DMS114 treated with DMSO at 0.1 percent for 48 hours (cell line): ENCODE measurements at regions not wholly inside any gene's neighbourhood (a gene's known extent, or its start where the extent isn't known, plus 50 kb on each side); places are given as distances from the start of the nearest gene placed in this dataset.
"Not testable (repeated sequence)": the region's sequence is repeated elsewhere in the genome, so short reads cannot be mapped to it uniquely, and the experiment has no call there.

Experiments used
- DNase-seq: peaks from one replicate; lab custom pipeline; 2025; ENCODE audit not compliant: unreplicated experiment; lab: John Stamatoyannopoulos, UW

DNA sequence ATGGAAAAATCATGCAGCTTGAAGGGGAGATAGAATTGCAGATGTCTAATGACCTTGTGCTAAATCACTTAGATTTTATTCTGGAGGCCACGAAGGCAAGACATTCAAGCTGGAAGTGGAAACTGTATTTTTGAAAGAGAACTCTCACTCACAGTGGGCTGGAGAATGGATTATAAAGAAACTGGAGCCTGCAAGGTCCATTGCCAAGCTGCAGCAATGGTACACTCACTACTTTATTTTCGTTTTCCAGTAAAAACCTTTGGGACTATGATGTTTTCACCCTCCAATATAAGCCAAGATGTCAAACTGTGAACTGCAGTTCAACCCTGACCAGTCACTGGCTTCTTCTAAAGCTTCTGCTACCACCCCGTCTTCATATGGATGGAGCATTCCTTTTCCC, 62.0 kb downstream of the SKIDA1 start:
- no peak for DNase-seq

DNA sequence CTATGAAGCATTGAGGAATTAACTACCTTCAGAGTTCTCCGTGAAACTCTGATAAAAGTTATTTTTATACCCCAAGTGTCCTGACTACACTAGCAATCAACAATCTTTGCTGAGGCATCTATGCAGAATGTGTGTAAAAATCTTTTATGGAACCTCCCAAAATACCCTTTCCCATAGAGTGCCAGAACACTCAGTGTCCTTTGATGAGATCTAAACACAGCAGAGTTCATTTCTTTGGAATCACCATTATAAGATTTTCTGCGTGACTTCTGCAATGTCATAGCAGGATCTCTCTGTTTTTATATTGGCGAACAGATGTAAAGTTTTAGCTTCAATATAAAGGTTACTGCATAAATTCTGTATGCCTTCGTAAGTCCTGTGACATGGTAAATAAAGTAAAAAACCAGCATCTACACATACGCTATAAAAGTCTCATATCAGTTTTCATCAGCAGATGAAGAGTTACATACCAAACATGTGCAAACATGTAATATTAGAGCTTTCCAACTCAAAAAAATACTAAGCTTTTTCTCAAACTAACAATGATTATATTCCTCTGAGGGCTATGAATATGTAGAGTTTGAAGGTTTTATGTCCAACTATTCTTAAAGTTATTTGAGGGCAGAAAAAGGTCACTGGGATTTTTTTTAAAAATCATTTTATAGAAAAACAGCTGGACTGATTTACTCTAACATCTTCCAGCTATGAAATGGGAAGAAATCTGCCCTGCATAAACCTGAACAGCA, 67.2 kb downstream of the SKIDA1 start:
- DNase-seq, result no peak

DNA sequence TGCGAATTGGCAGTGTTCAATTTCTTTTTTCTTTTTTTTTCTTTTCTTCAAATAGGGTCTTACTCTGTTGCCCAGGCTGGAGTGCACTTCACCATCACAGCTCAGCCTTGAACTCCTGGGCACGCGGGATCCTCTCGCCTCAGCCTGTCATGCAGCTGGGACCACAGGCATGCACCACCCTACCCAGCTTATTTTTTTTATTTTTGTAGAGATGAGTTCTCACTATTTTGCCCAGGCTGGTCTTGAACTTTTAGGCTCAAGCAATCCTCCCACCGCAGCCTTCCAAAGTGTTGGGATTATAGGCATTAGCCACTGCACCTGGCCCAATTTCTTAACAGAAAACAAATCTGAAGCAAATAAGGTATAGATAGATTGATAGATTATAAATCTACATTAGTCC, 69.3 kb downstream of the SKIDA1 start:
- DNase-seq, result no peak

DNA sequence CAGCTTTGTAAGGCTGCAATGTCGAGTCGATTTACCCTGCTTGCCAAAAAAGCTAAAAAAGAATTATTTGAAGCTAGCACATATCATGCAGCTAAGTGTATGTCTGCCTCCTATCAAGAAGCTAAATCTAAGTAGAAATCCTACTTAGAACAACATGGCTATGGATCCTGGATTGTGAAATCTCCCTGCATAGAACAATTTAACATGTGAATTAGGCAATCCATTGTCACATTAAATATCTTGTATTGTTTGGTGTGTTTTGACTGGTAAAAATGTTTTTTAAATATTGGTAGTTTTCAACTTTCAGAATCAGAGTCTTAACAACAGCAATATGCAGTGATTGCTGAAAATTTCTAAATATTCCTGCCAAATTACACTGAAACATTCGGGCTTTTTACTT, 73.3 kb downstream of the SKIDA1 start:
- no peak for DNase-seq

DNA sequence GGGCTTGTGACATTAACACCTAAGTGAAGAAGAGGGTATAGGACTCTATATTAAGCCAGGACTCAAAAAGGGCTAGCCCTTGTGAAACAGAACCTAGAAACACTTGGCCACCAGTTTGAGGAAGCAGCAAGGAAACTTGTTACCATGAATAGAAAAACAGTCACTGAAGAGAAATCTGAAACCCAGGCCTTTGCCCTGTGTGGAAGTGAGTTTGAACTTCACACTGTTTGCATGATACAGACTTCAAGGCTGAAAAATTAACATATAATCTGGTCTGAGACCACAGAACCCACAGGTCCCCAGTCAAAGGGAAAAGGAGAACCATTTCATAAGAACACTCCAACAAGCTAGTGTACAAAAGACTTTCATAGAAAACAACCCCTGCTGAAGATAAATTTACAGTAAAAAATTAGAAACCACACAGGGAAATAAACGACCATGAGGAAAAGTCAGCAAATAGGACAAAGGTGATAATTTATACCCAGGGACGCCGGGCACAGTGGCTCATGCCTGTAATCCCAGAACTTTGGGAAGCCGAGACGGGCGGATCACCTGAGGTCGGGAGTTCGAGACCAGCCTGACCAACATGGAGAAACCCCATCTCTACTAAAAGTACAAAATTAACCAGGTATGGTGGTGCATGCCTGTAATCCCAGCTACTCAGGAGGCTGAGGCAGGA, 76.1 kb downstream of the SKIDA1 start:
- no peak for DNase-seq

DNA sequence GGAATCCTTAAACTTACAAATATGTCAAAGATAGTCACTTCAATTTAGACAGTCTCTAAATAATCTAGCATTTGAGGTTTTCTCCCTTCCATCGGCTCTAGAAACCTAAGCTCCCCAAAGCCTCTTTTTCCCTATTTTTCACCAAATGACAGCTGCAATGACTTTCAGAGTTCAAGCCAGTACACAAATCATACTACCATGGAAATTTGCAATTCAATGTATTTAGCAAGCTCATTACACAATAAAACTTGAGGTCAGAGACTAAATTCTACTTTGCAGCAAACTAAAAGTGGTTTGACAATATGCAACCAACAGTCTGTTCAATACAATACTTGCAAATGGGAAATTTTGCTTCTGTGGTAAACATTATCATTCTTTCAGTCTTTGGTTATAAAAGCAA, 80.3 kb downstream of the SKIDA1 start:
- no peak for DNase-seq

DNA sequence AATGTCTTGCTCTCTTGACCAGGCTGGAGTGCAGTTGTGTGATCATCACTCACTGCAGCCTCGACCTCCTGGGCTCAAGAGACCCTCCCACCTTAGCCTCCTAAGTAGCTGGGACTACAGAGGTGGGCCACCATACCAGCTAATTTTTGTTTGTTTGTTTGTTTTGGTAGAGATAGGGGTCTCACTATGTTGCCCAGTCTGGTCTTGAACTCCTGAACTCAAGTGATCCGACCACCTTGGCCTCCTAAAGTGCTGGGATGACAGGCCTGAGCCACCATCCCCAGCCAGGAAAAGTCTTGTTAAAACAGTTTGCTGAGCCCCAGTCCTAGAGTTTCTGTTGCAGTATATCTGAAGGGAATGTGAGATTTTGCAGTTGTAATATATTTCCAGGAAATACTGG, 83.9 kb downstream of the SKIDA1 start:
- DNase-seq, result no peak

DNA sequence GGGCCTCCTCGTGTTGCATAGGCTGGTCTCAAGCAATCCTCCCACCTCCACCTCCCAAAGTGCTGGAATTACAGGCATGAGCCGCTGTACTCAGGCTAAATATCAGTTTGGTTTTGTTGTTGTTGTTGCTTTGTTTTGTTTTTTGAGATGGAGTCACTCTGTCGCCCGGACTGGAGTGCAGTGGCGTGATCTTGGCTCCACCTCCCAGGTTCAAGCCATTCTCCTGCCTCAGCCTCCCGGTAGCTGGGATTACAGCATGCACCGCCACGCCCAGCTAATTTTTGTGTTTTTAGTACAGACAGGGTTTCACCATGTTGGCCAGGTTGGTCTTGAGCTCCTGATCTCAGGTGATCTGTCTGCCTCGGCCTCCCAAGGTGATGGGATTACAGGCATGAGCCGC, 86.6 kb downstream of the SKIDA1 start:
- DNase-seq, result not testable (repeated sequence)

DNA sequence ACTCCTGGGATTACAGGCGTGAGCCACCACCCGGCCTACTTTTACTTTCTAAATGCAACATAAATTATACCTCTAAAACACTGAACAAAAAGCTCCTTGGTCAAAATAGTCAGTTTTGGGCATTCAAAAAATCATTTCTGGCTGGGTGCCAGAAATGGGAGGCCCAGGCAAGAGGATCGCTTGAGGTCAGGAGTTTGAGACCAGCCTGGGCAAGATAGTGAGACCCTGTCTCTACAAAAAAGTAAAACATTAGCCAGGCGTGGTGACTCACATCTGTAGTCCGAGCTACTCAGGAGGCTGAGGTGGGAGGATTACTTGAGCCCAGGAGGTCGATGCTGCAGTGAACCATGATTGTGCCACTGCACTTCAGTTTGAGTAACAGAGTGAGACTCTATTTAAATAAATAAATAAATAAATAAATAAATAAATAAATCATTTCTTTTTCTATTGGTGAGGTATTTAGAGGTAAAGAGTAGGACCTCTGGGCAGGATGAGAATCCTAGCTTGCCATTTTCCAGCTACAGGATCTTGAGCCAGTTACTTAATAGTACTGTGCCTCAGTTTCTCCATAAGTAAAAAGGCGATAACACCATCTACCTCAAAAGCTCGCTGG, 87.6 kb downstream of the SKIDA1 start:
- DNase-seq, result no peak

DNA sequence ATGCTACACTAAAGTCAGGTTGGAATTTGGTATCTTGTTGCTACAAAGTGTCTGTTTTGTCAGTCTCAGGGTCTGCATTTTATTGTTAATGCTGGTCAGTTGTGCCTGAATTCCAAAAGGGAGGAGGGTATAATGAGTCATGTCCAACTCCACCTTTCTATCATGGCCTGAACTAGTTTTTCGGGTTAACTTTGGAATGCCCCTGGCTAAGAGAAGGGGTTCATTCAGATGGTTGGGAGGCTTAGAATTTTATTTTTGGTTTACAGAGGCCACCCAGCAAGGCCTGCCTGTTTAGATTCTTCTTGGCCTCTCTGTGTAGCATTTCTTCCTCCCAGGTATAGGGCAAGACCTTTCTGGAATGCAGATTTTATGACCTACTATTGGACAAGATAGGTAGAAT, 93.2 kb downstream of the SKIDA1 start:
- no peak for DNase-seq

DNA sequence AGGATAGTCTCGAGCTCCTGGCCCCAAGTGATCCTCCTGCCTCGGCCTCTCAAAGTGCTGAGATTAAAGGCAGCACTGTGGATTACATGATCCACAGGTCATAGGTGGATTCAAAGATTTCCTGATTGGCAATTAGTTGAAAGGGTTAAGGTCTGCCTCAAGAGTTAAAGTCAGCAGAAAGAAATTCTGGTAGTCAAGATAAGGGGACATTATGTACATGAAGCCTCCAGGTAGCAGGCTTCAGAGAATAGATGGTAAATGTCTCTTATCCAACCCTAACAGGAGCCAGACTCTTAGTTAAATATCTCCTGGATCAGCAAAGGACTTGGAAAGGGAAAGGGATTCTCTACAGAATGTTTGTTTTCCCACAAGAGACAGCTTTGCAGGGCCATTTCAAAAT, 93.7 kb downstream of the SKIDA1 start:
- DNase-seq, result no peak

DNA sequence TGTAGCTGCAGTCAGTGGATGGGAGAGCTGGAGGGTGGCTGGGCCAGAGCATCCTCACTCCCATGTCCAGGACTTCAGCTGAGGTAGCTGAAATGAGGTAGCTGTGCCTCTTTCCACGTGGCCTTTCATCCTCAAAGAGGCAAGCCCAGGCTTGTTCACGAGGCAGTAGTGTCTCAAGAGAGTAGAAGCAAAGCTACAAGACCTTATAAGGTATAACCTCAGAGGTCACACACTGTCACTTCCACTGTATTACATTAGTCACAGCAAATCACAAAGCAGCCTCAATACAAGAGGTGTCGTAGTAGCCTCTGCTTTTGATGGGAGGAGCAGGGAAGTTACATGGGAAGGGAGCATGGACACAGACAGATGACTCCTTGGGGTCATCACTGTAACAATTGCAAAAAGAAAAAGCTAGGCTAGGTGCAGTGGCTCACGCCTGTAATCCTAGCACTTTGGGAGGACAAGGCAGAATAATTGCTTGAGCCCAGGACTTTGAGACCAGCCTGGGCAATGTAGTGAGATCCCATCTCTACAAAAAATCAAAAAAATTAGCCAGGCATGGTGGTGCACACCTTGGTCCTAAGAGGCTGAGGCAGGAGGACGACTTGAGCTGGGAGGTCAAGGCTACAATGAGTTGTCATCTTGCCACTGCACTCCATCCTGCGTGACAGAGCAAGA, 97.5 kb downstream of the SKIDA1 start:
- no peak for DNase-seq

DNA sequence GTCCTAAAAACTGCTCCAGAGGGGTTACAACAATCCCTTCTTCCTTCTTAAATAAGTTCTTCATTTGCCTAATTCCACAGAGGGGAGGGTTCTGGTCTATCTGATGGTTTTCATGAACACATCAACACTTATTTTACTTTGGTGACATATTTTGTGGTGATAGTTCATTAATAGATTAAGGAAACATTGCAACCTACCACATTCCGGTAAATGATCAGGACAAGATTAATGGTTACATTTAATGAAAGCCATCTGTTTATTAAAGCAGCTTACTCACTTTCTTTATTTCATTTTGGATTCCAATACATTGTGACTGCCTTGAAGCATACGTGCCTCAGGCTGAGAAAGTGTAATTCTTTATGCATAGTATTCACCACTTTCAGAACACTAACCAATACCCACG, 101.0 kb downstream of the SKIDA1 start:
- DNase-seq, result no peak

DNA sequence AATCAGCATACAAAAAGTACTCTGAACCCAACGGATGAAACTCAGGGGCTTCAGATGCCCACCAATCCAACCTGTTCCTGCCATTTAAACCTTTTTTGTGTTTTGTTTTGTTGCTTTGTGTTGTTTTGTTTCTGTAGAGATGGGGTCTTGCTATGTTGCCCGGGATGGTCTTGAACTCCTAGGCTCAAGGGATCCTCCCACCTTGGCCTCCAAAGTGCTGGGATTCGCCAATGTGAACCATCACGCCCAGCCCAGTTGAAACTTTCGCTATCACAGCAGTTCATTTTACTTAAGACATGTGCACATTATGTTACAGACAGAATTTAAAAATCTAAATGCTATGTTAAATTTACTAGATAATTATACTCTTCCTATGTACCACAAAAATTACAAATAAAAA, 101.6 kb downstream of the SKIDA1 start:
- DNase-seq, result no peak

DNA sequence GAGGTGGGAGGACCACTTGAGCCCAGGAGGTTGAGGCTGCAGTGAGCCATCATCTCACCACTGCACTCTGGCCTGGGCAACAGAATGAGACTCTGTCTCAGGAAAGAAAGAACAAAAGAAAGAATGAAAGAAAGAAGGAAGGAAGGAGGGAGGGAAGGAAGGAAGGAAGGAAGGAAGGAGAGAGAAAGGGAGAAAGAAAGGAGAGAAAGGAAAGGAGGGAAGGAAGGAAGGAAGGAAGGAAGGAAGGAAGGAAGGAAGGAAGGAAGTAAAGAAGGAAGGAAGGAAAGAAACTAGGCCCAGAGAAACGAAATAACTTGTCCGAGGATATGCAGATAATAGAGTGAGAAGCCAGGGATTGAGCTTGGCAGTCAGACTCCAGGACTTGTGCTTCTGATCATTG, 102.1 kb downstream of the SKIDA1 start:
- no peak for DNase-seq

DNA sequence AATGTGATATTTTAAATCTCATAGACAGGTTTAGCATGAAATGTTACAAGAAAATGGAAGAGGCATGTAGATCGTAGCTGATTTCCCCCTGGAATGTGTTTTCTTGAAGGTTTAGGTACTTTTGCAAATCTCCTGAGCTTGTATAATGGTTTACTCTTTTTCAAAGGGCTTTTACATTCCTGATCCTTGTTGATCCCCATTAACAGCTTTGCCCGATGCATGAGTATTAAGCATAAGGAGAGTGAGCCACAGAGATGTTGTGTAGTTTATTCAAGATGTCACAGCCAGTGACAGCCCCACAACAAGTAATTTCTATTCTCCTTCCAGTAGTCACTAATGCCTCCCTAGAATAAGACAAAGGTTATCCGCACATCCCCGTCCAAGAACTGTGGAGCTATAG, 103.7 kb downstream of the SKIDA1 start:
- no peak for DNase-seq

DNA sequence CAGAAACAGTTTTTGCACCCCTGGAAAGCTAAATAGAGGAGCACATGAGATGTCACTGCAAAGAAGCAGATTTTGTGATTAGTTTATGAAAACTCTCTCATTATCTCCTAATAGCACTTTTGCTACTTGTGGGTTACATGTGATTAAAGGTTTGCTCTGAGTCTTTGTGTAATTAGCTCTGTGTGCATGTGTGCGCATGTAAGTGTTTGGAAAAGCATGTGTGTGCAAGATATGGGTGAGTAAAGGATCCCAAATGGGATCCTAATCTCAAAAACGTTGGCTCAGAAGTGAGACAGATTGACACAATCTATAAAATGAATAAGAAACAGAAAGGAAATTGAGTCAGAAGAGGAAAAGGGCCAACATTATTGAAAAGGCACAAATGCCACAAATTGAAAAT, 104.5 kb downstream of the SKIDA1 start:
- DNase-seq, result no peak

DNA sequence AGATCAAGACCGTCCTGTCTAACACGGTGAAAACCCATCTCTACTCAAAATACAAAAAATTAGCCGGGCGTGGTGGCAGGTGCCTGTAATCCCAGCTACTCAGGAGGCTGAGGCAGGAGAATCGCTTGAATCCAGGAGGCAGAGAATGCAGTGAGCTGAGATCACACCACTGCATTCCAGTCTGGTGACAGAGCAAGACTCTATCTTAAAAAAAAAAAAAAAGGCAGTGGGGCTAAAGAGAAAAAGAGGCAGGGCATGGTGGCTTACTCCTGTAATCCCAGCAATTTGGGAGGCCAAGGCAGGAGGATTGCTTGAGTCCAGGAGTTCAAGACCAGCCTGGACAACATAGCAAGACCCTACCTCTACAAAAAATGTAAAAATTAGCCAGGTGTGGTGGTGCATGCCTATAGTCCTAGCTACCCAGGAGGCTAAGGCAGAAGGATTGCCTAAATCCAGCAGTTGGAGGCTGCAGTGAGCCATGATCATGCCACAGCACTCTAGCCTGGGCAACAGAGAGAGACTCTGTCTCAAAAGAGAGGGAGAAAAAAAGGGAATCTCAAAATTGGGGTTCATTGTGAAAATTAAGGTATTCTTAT, 106.4 kb downstream of the SKIDA1 start:
- not testable (repeated sequence) for DNase-seq

DNA sequence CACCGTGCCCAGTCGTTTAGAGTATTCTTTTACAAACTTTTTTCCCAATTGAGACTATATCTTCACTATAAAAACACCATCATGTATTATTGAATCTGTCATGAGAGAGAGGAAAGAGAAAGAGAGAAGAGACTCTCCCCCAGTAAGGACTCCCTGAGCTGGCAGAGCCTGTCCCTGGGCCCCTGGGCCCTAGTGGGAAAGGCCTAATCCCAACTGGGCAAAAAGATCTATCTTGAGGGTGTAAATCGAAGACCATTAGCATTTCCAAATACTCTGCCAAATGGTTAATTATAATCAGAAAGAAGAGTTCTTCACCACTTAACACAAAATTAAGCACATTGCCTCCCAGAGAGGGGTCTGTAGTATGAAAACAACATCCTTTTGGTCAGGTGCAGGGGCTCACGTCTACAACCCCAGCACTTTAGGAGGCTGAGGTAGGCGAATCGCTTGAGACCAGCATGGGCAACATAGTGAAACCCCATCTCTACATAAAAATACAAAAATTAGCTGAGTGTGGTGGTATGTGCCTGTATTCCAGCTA, 108.2 kb downstream of the SKIDA1 start:
- DNase-seq, result no peak

DNA sequence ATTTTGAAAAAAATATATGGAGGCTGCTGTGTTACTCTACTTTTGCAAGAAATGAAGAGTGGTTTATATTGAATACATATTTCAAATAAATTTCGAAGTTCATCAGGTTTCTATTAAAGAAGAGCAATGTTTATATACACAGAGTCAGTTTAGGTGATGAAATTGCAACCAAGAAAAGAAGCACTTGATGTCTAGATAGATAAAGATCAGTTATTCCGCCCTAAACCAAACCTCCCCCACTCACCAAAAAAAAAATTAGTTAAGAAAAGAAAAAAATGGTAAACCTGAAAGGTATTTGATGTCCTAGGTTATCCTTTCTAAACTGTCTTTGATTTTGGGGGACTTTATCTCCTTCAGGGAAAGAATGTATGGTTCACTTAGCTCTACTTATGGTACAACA, 111.8 kb downstream of the SKIDA1 start:
- DNase-seq, result no peak

DNA sequence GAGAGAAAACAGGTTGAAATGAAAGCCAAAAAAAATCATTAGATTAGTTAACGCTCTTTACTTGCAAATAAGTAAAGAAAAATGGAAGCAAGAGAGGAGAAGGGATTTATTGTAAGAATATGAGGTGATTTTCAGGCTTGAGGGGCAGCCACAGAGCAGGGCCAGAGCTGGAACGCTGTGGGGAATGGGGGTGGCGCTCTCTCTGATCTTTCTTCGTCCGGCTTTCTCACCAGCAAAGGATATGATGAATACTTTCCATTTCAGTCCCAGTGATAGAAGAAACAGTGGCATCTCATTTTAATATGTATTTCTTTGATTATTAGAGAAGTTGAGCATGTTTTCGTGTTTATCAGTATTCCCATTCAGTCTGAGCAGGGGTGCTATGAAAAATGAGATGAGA, 112.2 kb downstream of the SKIDA1 start:
- no peak for DNase-seq
